Type B pancreatic cell (in vitro differentiated cells): ENCODE measurements at regions not wholly inside any gene's neighbourhood (a gene's known extent, or its start where the extent isn't known, plus 50 kb on each side); places are given as distances from the start of the nearest gene placed in this dataset.

Experiments used
- DNase-seq: peaks from one replicate; pipeline ENCODE4 v3.0.0; 2021; ENCODE audit warnings: mixed read lengths; ENCODE audit not compliant: unreplicated experiment; ENCODE audit errors: extremely low spot score
- H3K27ac Mint-ChIP-seq: 2 replicates; pipeline ENCODE4 v1.8.0; 2021; ENCODE audit warnings: mild to moderate bottlenecking, mixed read lengths
- H3K27me3 Mint-ChIP-seq: 2 replicates; pipeline ENCODE4 v1.8.0; 2021; ENCODE audit warnings: mixed read lengths
- H3K36me3 Mint-ChIP-seq: 2 replicates; pipeline ENCODE4 v1.8.0; 2021; ENCODE audit warnings: mixed read lengths
- H3K4me1 Mint-ChIP-seq: one replicate; pipeline ENCODE4 v1.8.0; 2021; ENCODE audit warnings: mixed read lengths; ENCODE audit not compliant: unreplicated experiment
- H3K4me3 Mint-ChIP-seq: 2 replicates; pipeline ENCODE4 v1.8.0; 2021; ENCODE audit warnings: mild to moderate bottlenecking, mixed read lengths
- H3K9me3 Mint-ChIP-seq: 2 replicates; pipeline ENCODE4 v1.8.0; 2021; ENCODE audit warnings: mixed read lengths
- TF ChIP-seq, protein P1 (sequence below): fragments of 200-600 bp; sonication (generic); conservative IDR thresholded peaks from 2 replicates; pipeline ENCODE4 v1.5.0; 2021; ENCODE audit warnings: antibody characterized with exemption, mild to moderate bottlenecking

DNA sequence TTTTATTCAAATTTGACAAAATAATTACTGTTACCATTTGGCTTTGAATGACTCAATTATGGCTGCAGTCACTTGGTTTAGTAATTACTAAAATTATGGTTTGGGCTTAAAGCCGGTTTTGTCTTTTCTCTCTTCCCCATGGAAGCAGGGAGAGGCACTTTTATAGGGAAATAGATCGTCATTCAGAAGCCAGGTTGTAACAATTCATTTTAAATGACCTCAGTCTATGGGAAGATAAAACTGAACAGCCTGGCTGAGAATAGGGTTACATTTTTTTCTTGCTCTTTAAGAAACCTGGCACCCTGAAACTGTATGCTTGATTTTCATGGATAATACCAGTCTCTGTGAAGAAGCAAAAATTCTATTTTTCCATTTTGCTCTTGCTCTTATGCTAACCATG, 169.8 kb downstream of the SMC2 start:
- H3K9me3 Mint-ChIP-seq: no peaks in the 10 kb centered on the region
- H3K27me3 Mint-ChIP-seq: peaks cover 5% of the 10 kb centered on the region
- H3K4me3 Mint-ChIP-seq: no peak overlapping the region
- H3K4me1 Mint-ChIP-seq: no peaks in the 10 kb centered on the region
- no peak for DNase-seq
- H3K36me3 Mint-ChIP-seq: no peaks in the 10 kb centered on the region
- TF ChIP-seq, protein P1, sequence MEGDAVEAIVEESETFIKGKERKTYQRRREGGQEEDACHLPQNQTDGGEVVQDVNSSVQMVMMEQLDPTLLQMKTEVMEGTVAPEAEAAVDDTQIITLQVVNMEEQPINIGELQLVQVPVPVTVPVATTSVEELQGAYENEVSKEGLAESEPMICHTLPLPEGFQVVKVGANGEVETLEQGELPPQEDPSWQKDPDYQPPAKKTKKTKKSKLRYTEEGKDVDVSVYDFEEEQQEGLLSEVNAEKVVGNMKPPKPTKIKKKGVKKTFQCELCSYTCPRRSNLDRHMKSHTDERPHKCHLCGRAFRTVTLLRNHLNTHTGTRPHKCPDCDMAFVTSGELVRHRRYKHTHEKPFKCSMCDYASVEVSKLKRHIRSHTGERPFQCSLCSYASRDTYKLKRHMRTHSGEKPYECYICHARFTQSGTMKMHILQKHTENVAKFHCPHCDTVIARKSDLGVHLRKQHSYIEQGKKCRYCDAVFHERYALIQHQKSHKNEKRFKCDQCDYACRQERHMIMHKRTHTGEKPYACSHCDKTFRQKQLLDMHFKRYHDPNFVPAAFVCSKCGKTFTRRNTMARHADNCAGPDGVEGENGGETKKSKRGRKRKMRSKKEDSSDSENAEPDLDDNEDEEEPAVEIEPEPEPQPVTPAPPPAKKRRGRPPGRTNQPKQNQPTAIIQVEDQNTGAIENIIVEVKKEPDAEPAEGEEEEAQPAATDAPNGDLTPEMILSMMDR: no peak
- H3K27ac Mint-ChIP-seq: no peak overlapping the region

DNA sequence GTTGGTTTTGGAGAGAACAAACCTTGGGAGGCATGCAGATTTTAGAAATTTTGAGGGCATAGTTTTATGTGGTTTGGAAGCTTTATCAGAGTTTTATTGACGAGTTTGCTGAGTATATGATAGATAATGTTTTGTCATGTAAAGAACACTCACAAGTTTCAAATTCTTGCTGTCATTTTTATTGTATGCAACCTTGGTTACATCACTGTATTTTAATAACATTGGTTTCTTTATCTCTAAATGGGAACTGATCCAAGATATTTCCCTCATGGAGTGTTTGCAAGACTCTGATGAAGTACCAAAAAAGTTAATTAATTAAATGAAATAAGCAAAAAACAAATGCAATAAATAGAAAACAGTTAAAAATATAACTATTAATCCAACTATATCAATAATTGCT, 170.3 kb downstream of the SMC2 start:
- Mint-ChIP-seq H3K27me3 (no peaks in the 10 kb centered on the region), H3K4me1 (no peaks in the 10 kb centered on the region), H3K9me3 (no peaks in the 10 kb centered on the region), H3K27ac (no peak overlapping the region), H3K4me3 (no peak overlapping the region), H3K36me3 (no peaks in the 10 kb centered on the region)
- no peak for DNase-seq
- TF ChIP-seq, protein P1: no peak

DNA sequence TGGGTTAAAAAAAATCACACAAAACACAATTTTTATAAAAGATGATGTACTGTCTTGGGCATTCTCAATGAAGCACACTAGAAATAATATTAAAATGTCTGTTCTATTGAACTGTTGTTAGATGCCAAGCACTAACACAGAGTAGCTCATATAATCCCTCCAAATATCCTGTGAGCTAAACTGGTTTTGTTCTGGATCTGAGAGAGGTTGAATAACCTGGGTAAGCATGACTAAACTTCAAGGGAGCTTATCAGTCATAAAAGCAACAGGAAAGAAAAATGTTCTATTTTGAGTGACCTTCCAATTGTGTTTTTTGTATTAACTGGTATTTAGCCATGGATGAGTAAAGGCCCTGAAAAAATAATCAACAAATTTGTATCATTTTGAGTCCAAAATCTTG, 175.3 kb downstream of the SMC2 start:
- Mint-ChIP-seq H3K4me1 (no peaks in the 10 kb centered on the region), H3K36me3 (no peaks in the 10 kb centered on the region), H3K27me3 (no peaks in the 10 kb centered on the region), H3K4me3 (no peak overlapping the region), H3K9me3 (no peaks in the 10 kb centered on the region), H3K27ac (no peak overlapping the region)
- no peak for DNase-seq
- TF ChIP-seq, protein P1: no peak

DNA sequence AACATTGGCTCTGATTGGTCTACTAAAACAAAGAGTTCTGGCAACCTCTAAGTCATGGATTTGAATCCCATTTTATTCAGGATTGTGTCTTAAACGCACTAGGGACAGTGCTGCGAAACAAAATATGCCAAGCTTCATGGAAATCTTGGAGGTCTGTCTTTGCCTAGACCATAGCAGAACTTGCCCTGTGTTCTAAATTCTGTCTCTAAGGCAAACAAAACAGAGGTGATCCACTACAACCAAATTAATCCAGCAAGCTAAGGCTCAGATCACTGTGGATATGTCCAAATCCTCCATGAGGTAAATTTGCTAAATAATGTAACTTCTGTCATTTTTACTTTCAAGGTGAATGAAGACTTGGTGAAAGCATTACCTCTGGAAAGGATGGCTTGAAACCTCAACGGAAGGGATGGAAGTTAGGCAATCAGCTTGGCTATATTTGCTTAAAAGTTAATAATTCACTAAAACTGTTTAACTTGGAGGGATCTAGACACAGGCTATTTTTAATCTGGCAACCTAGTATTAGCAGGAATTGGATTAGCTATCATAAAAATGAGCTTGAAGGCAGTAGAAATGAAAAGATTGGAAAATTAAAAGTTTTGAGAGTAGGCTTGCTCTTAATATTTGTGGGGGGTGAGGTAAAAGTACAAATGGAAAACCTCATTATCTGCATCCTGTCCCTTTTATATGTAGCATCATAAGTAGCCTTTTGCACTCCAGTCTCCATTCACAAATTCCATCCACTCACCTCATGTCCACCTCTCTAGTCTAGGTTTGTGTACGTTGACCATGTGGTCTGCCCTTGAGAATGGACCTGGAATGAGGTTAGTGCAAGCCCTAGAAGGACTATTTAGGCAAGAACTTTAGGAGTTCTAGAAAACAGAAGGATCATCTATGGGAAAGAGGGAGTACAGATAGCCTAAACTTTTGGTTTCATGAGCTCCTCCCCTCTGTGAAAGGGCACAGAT, 176.2 kb downstream of the SMC2 start:
- H3K4me1 Mint-ChIP-seq: no peaks in the 10 kb centered on the region
- TF ChIP-seq, protein P1: no peak
- DNase-seq: no peak
- no peak overlapping the region for H3K27ac Mint-ChIP-seq
- H3K36me3 Mint-ChIP-seq: no peaks in the 10 kb centered on the region
- H3K4me3 Mint-ChIP-seq: no peak overlapping the region
- no peaks in the 10 kb centered on the region for H3K9me3 Mint-ChIP-seq
- no peaks in the 10 kb centered on the region for H3K27me3 Mint-ChIP-seq

DNA sequence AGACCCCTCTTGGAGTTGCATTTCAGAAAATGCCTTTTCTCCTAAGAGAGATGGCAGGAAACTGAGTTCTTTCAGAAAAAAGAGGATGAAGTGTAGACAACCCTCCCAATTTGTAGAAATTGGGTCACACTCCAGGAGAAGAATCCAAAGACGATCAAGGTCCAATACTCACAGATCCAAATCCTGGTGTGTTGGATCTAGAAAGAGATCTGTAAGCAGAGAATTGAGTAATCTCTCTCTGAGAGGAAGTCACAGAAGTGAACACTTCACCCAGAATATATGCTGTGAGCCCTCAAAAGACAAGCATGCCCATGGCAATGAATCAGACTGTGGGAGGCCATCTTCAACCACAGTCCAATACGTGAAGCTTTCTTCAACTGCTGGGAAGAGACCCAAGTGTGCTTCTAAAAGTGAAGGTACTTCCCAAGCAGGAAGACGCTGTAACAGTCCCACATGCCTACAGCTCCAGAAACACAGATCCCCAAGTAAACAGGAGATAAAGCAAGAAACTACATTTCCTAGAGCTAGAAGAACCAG, 182.7 kb downstream of the SMC2 start:
- no peak for DNase-seq
- Mint-ChIP-seq H3K36me3 (no peaks in the 10 kb centered on the region), H3K27ac (no peak overlapping the region), H3K9me3 (no peaks in the 10 kb centered on the region), H3K4me3 (no peak overlapping the region), H3K4me1 (no peaks in the 10 kb centered on the region), H3K27me3 (no peaks in the 10 kb centered on the region)
- TF ChIP-seq, protein P1: no peak
